ENCODE measurements at regions not wholly inside any gene's neighbourhood (a gene's known extent, or its start where the extent isn't known, plus 50 kb on each side); places are given as distances from the start of the nearest gene placed in this dataset.
"Not testable (repeated sequence)": the region's sequence is repeated elsewhere in the genome, so short reads cannot be mapped to it uniquely, and the experiment has no call there.

GRCh38 chr13:37168151-37168550, 62.7 kb upstream of the CSNK1A1L start:
- H3K27ac ChIP-seq: no peak overlapping the region
- H3K4me3 ChIP-seq: no peak overlapping the region
- no peak for TF ChIP-seq CTCF (IDR thresholded peaks at IDR 0.05)
- intact Hi-C loops (cut with DNase I; ENCODE audit: low total_unique reads): no loop called here
- no peaks in the 10 kb centered on the region for H3K27me3 ChIP-seq
- DNase-seq: no peak
- H3K4me1 ChIP-seq: no peaks in the 10 kb centered on the region
- H3K9me3 ChIP-seq: no peaks in the 10 kb centered on the region
- no peaks in the 10 kb centered on the region for H3K36me3 ChIP-seq

GRCh38 chr13:37164635-37165034, 59.2 kb upstream of the CSNK1A1L start:
- DNase-seq: no peak
- no peak overlapping the region for H3K27ac ChIP-seq
- intact Hi-C loops (cut with DNase I; ENCODE audit: low total_unique reads): no loop called here
- H3K4me3 ChIP-seq: no peak overlapping the region
- H3K9me3 ChIP-seq: peaks cover 0 to 15% (median 15%) of the 10 kb centered on the region in 3 donors
- H3K4me1 ChIP-seq: no peaks in the 10 kb centered on the region
- no peaks in the 10 kb centered on the region for H3K36me3 ChIP-seq
- no peaks in the 10 kb centered on the region for H3K27me3 ChIP-seq
- no peak for TF ChIP-seq CTCF (IDR thresholded peaks at IDR 0.05)

- Histone ChIP-seq H3K9me3 (peaks cover 0 to 22% (median 17%) of the 10 kb centered on the region in 3 donors), H3K27ac (no peak overlapping the region), H3K36me3 (no peaks in the 10 kb centered on the region), H3K27me3 (no peaks in the 10 kb centered on the region), H3K4me3 (no peak overlapping the region), H3K4me1 (no peaks in the 10 kb centered on the region)
- TF ChIP-seq CTCF (IDR thresholded peaks at IDR 0.05): no peak
- no peak for DNase-seq
- intact Hi-C loops (cut with DNase I; ENCODE audit: low total_unique reads): no loop called here
These were observed 58.3 kb upstream of the CSNK1A1L start for GRCh38 chr13:37163641-37164265.

GRCh38 chr13:37158481-37158880, 53.0 kb upstream of the CSNK1A1L start:
- no peaks in the 10 kb centered on the region for H3K4me1 ChIP-seq
- H3K27me3 ChIP-seq: no peaks in the 10 kb centered on the region
- H3K36me3 ChIP-seq: no peaks in the 10 kb centered on the region
- H3K9me3 ChIP-seq: peaks cover 0 to 22% (median 17%) of the 10 kb centered on the region in 3 donors
- H3K4me3 ChIP-seq: no peak overlapping the region
- TF ChIP-seq CTCF (IDR thresholded peaks at IDR 0.05): no peak
- intact Hi-C loops (cut with DNase I; ENCODE audit: low total_unique reads): no loop called here
- DNase-seq: no peak
- no peak overlapping the region for H3K27ac ChIP-seq

GRCh38 chr13:37155613-37156097, 50.2 kb upstream of the CSNK1A1L start:
- H3K27me3 ChIP-seq; H3K27ac ChIP-seq; H3K4me1 ChIP-seq; H3K4me3 ChIP-seq; intact Hi-C loops (cut with DNase I; ENCODE audit: low total_unique reads); H3K36me3 ChIP-seq; DNase-seq: not testable (repeated sequence)
- H3K9me3 ChIP-seq: peaks cover 0 to 17% (median 10%) of the 10 kb centered on the region in 3 donors

All from tibial artery (tissue), 4 donors.